GM13977 (cell line): ENCODE measurements at regions not wholly inside any gene's neighbourhood (a gene's known extent, or its start where the extent isn't known, plus 50 kb on each side); places are given as distances from the start of the nearest gene placed in this dataset.
"Not testable (repeated sequence)": the region's sequence is repeated elsewhere in the genome, so short reads cannot be mapped to it uniquely, and the experiment has no call there.

Source experiments
- DNase-seq: peaks from one replicate; pipeline ENCODE4 v3.0.0; 2012; ENCODE audit warnings: low spot score
- in situ Hi-C: fragments of 300-500 bp; cut with MboI; formaldehyde crosslinking; loops from one replicate; pipeline ENCODE4 v1.12.0; 2022; ENCODE audit warnings: low sequenced_read_pairs, low pct_unique_long_range_greater_than_20kb, mixed read lengths, inconsistent platforms; ENCODE audit not compliant: unreplicated experiment
- TF ChIP-seq, protein P1 (sequence below): IDR thresholded peaks from 2 replicates; pipeline ENCODE4 v1.5.1; 2012; ENCODE audit warnings: mild to moderate bottlenecking, control low read depth; ENCODE audit not compliant: insufficient read depth; ENCODE audit errors: extremely low read depth, missing control alignments

DNA sequence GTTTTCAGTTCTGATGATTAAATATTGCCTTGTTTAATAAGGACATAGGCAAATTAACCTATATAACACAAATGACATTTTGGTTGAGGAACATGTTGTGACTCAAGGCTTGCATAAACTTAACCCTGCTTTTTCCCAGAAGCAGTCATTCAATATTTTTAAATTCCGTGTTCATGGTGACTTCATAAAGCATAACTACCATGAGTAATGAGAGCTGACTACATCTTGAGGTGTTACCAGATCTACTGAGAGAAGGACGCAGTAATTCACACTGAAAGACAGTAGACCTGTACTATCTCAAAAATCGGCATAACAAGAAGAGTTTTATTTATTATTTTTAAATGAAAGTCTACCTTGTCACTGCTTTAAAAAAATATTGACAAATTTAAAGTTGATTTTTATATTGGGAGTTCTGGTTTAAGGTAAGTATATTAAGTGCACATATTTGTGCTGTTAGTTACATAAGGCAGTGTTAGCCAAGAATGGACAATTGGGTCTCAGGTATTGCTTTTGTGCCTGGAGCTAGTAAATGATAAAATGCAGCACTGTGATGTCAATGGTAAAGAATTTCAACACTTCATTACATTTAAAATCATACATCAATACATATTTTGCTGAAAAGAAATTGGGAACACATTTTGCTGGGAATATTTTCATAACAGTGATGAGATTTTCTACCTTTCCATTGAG is 1198.5 kb downstream of the FSCB start:
- TF ChIP-seq, protein P1, sequence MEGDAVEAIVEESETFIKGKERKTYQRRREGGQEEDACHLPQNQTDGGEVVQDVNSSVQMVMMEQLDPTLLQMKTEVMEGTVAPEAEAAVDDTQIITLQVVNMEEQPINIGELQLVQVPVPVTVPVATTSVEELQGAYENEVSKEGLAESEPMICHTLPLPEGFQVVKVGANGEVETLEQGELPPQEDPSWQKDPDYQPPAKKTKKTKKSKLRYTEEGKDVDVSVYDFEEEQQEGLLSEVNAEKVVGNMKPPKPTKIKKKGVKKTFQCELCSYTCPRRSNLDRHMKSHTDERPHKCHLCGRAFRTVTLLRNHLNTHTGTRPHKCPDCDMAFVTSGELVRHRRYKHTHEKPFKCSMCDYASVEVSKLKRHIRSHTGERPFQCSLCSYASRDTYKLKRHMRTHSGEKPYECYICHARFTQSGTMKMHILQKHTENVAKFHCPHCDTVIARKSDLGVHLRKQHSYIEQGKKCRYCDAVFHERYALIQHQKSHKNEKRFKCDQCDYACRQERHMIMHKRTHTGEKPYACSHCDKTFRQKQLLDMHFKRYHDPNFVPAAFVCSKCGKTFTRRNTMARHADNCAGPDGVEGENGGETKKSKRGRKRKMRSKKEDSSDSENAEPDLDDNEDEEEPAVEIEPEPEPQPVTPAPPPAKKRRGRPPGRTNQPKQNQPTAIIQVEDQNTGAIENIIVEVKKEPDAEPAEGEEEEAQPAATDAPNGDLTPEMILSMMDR: no peak
- no peak for DNase-seq
- in situ Hi-C loops: no loop called here

DNA sequence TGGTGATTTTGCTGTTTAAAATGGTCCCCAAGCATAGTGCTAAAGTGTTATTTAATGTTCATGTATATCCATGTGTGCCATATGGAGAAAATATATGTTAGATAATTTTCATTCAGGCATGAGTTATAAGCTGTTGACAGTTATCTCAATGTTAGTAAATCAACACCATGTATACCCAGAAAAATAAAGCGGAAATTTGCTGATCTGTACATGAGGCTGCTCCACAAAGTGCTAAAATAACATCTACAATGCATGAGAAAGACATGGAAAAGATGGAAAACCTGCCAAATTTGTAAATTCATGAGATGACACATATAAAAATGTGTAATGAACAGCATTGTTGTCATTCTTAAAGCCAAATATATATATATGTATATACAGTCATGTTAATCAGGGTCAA is 1199.2 kb downstream of the FSCB start:
- TF ChIP-seq, protein P1: no peak
- DNase-seq: no peak
- in situ Hi-C loops: no loop called here

DNA sequence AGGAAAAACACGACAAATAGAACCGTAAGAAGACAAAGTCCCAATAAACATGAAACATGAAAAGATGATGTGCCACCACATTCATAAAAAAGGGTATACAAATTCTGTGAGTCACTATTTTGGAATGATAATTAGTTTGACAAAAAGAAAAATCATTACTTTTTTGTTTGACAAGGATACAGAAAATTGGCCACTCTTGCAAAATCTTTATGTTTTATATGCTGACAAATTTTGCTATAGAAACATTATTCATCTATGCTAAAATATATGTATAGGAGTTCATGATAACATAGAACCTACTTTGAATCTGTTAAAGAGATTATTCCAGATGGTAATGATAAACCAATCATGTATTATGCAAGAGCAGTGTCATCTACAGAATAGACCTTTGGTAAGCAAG is 1201.0 kb downstream of the FSCB start:
- TF ChIP-seq, protein P1: no peak
- in situ Hi-C loops: no loop called here
- no peak for DNase-seq

DNA sequence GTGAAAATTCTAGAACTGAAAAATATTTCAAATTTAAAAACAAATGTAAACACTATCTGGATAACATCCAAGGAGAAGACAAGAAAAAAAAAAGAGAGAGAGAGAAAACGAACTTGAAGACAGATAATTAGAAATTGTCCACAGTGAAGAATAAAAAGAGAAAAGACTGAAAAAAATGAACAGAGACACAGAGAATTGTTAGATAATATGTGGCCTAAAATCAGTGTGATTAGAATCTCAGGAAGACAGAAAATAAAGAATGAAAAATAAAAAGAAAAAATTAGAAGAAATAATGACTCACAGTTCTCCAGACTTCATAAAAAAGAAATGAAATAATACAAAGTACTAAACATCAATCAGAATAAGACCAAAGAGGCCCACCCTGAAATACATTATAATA is 1209.3 kb downstream of the FSCB start:
- DNase-seq: no peak
- in situ Hi-C loops: no loop called here
- TF ChIP-seq, protein P1: no peak

DNA sequence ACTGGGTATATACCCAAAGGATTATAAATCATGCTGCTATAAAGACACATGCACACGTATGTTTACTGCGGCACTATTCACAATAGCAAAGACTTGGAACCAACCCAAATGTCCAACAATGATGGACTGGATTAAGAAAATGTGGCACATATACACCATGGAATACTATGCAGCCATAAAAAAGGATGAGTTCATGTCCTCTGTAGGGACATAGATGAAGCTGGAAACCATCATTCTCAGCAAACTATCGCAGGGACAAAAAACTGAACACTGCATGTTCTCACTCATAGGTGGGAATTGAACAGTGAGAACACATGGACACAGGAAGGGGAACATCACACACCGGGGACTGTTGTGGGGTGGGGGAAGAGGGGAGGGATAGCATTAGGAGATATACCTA is 1211.0 kb downstream of the FSCB start:
- in situ Hi-C loops, DNase-seq: not testable (repeated sequence)

DNA sequence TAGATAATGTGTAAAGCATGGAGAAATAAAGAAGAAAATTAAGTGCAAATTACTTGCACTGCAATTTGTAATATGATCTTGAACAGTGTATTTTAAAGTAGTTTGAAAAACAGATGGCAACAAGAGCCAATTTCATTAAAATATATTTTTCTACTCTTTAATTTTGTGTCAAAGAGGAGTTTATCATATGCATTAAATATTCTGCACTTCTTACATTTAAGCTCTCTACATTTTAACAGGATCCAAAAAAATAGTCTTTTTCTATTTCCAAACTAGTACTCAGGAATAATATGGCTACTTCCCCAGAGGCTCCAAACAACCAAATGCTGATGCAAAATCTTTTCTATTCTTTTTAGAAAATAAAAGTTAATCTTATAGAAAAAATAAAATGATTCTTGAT is 1221.5 kb downstream of the FSCB start:
- no peak for DNase-seq
- TF ChIP-seq, protein P1: no peak
- in situ Hi-C loops: no loop called here

DNA sequence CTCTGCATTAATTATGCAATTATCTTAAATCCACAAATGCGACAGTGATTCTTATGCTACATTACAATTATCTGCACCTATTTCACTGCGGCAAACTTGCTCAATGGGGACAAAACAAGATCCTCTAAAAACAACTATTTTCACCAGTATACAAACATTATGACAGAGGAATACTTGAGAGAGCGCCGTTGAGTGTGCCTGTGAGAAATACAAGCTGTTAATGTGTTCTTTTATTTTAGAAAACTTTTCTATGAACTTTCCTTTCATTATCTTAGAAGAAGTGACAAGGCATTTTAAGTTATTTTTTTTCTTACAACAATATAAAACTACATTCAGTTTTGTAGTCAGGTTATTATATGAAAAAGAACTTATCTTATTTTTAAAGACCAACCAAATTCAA is 1247.0 kb downstream of the FSCB start:
- DNase-seq: no peak
- TF ChIP-seq, protein P1: no peak
- in situ Hi-C loops: no loop called here
